ENCODE measurements at regions not wholly inside any gene's neighbourhood (a gene's known extent, or its start where the extent isn't known, plus 50 kb on each side); places are given as distances from the start of the nearest gene placed in this dataset.
A peak's percentile ranks its signal among the peaks of the same experiment; 100 is the strongest.

DNA sequence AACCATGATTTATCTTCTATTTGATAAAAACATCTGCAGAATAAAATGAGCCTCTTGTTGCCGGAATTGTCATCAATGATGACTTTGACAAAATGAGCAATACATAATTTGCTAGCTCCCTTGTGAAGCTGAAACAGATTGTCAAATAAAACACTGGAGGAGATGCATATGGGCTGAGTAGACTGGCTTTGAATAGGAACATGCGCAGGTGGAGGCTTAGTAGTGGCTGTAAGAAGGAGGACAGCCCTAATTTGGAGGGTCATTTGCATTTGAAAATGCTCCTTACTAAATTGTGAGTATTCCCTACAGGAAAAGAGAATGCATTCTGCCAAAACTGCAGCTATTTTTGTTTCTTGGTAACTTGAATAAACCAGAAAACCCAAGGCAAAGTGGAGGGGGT, 329.1 kb downstream of the PPARGC1A start:
- Histone ChIP-seq H3K9me2 (ENCODE audit: insufficient read depth, low read length) (no peaks in the 10 kb centered on the region), H3K4me3 (ENCODE audit: low read length) (no peak overlapping the region), H4K20me1 (ENCODE audit: insufficient read depth) (no peaks in the 10 kb centered on the region), H3K9me3 (ENCODE audit: low read length) (no peaks in the 10 kb centered on the region), H3K79me2 (replicated peaks; ENCODE audit: insufficient read depth, low read length) (no peaks in the 10 kb centered on the region), H3K27ac (ENCODE audit: low read length) (no peak overlapping the region), H3K27me3 (ENCODE audit: insufficient read depth, low read depth, low read length) (no peaks in the 10 kb centered on the region), H3K36me3 (ENCODE audit: insufficient read depth, low read length) (no peaks in the 10 kb centered on the region), H3K4me2 (ENCODE audit: low read length) (no peak overlapping the region), H3K9ac (ENCODE audit: low read length) (no peak overlapping the region), H2AFZ (ENCODE audit: low read depth, low read length) (no peak overlapping the region), H3F3A (ENCODE audit: insufficient read depth, low read length, poor library complexity, severe bottlenecking) (no peaks in the 10 kb centered on the region)
- TF ChIP-seq EP300 (conservative IDR thresholded peaks at IDR 0.05; ENCODE audit: poor library complexity, severe bottlenecking) (peak; percentile 37), TAF1 (IDR thresholded peaks at IDR 0.05; ENCODE audit: low read depth) (no peak)

DNA sequence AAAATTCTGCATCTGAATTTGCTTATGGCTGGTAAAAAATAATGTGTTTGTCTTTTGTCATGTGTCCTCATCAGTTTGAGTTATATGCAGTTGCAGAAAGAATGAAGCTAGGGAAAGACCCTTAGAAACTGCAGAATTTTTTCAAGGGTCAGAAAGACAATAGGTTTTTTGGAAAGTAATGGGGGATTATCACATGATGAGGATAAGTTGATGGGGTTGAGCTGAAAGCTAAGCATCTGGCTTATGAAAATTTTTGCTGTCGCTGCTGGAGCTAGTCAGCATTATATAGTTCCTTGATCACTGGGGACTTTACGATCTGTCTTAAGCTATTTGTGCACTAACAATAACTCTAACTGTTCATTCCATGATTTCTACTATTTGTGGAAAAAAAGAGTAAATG, 331.7 kb downstream of the PPARGC1A start:
- Histone ChIP-seq H3F3A (ENCODE audit: insufficient read depth, low read length, poor library complexity, severe bottlenecking) (no peaks in the 10 kb centered on the region), H3K79me2 (replicated peaks; ENCODE audit: insufficient read depth, low read length) (no peaks in the 10 kb centered on the region), H4K20me1 (ENCODE audit: insufficient read depth) (no peaks in the 10 kb centered on the region), H3K9me3 (ENCODE audit: low read length) (no peaks in the 10 kb centered on the region), H2AFZ (ENCODE audit: low read depth, low read length) (no peak overlapping the region), H3K9ac (ENCODE audit: low read length) (no peak overlapping the region), H3K9me2 (ENCODE audit: insufficient read depth, low read length) (no peaks in the 10 kb centered on the region), H3K27me3 (ENCODE audit: insufficient read depth, low read depth, low read length) (no peaks in the 10 kb centered on the region), H3K27ac (ENCODE audit: low read length) (no peak overlapping the region), H3K4me2 (ENCODE audit: low read length) (no peak overlapping the region), H3K36me3 (ENCODE audit: insufficient read depth, low read length) (no peaks in the 10 kb centered on the region), H3K4me3 (ENCODE audit: low read length) (no peak overlapping the region)
- TF ChIP-seq EP300 (conservative IDR thresholded peaks at IDR 0.05; ENCODE audit: poor library complexity, severe bottlenecking): no peak
- no peak for TF ChIP-seq TAF1 (IDR thresholded peaks at IDR 0.05; ENCODE audit: low read depth)
- TF ChIP-seq MXI1 (conservative IDR thresholded peaks at IDR 0.05; ENCODE audit: poor library complexity, severe bottlenecking): no peak

DNA sequence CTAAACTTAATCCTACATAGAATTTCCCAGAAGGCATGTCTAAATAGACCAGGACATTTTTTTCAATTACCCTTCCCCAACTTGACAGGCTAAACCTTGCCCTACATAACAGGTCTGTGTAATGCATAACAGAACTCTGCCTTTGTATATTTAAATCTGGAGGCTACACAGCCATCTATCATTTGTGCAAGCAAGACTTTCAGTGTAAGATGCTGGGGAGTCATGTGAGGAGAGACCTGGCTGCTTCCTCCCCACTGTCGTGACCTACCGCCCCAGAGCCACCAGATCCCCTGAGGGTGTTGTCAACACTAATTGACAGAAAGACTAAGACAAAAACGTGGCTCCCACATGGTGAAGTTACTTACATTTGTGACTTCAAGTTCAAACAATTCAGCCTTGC, 342.2 kb downstream of the PPARGC1A start:
- TF ChIP-seq, protein P1, sequence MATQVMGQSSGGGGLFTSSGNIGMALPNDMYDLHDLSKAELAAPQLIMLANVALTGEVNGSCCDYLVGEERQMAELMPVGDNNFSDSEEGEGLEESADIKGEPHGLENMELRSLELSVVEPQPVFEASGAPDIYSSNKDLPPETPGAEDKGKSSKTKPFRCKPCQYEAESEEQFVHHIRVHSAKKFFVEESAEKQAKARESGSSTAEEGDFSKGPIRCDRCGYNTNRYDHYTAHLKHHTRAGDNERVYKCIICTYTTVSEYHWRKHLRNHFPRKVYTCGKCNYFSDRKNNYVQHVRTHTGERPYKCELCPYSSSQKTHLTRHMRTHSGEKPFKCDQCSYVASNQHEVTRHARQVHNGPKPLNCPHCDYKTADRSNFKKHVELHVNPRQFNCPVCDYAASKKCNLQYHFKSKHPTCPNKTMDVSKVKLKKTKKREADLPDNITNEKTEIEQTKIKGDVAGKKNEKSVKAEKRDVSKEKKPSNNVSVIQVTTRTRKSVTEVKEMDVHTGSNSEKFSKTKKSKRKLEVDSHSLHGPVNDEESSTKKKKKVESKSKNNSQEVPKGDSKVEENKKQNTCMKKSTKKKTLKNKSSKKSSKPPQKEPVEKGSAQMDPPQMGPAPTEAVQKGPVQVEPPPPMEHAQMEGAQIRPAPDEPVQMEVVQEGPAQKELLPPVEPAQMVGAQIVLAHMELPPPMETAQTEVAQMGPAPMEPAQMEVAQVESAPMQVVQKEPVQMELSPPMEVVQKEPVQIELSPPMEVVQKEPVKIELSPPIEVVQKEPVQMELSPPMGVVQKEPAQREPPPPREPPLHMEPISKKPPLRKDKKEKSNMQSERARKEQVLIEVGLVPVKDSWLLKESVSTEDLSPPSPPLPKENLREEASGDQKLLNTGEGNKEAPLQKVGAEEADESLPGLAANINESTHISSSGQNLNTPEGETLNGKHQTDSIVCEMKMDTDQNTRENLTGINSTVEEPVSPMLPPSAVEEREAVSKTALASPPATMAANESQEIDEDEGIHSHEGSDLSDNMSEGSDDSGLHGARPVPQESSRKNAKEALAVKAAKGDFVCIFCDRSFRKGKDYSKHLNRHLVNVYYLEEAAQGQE (IDR thresholded peaks at IDR 0.05; ENCODE audit: borderline replicate concordance): no peak
- TF ChIP-seq EP300 (conservative IDR thresholded peaks at IDR 0.05; ENCODE audit: poor library complexity, severe bottlenecking) (no peak), RAD21 (conservative IDR thresholded peaks at IDR 0.05) (no peak), MXI1 (conservative IDR thresholded peaks at IDR 0.05; ENCODE audit: poor library complexity, severe bottlenecking) (no peak), EZH2 (IDR thresholded peaks at IDR 0.05; ENCODE audit: borderline replicate concordance, insufficient read depth, low read length, poor library complexity, severe bottlenecking) (no peak), TAF1 (IDR thresholded peaks at IDR 0.05; ENCODE audit: low read depth) (no peak), SMC3 (conservative IDR thresholded peaks at IDR 0.05; ENCODE audit: poor library complexity) (no peak), POLR2AphosphoS5 (IDR thresholded peaks at IDR 0.05) (no peak)
- TF ChIP-seq, protein P2, sequence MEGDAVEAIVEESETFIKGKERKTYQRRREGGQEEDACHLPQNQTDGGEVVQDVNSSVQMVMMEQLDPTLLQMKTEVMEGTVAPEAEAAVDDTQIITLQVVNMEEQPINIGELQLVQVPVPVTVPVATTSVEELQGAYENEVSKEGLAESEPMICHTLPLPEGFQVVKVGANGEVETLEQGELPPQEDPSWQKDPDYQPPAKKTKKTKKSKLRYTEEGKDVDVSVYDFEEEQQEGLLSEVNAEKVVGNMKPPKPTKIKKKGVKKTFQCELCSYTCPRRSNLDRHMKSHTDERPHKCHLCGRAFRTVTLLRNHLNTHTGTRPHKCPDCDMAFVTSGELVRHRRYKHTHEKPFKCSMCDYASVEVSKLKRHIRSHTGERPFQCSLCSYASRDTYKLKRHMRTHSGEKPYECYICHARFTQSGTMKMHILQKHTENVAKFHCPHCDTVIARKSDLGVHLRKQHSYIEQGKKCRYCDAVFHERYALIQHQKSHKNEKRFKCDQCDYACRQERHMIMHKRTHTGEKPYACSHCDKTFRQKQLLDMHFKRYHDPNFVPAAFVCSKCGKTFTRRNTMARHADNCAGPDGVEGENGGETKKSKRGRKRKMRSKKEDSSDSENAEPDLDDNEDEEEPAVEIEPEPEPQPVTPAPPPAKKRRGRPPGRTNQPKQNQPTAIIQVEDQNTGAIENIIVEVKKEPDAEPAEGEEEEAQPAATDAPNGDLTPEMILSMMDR (IDR thresholded peaks at IDR 0.05; ENCODE audit: poor library complexity, severe bottlenecking): no peak
- H3K9me2 ChIP-seq (ENCODE audit: insufficient read depth, low read length): no peaks in the 10 kb centered on the region
- no peaks in the 10 kb centered on the region for H3K36me3 ChIP-seq (ENCODE audit: insufficient read depth, low read length)
- H3K79me2 ChIP-seq (replicated peaks; ENCODE audit: insufficient read depth, low read length): no peaks in the 10 kb centered on the region
- no peaks in the 10 kb centered on the region for H3F3A ChIP-seq (ENCODE audit: insufficient read depth, low read length, poor library complexity, severe bottlenecking)
- H2AFZ ChIP-seq (ENCODE audit: low read depth, low read length): no peak overlapping the region
- H3K27ac ChIP-seq (ENCODE audit: low read length): no peak overlapping the region
- H3K4me3 ChIP-seq (ENCODE audit: low read length): no peak overlapping the region
- H3K27me3 ChIP-seq (ENCODE audit: insufficient read depth, low read depth, low read length): no peaks in the 10 kb centered on the region
- H3K4me2 ChIP-seq (ENCODE audit: low read length): no peak overlapping the region
- no peaks in the 10 kb centered on the region for H4K20me1 ChIP-seq (ENCODE audit: insufficient read depth)
- H3K9ac ChIP-seq (ENCODE audit: low read length): no peak overlapping the region
- peaks cover 3% of the 10 kb centered on the region for H3K9me3 ChIP-seq (ENCODE audit: low read length)

Data from neural cell (in vitro differentiated cells).